Neural progenitor cell (in vitro differentiated cells): ENCODE measurements at regions not wholly inside any gene's neighbourhood (a gene's known extent, or its start where the extent isn't known, plus 50 kb on each side); places are given as distances from the start of the nearest gene placed in this dataset.
A peak's percentile ranks its signal among the peaks of the same experiment; 100 is the strongest.

ENCODE experiments used
- DNase-seq: peaks from one replicate; pipeline ENCODE4 v3.0.0-alpha.2; 2016; ENCODE audit warnings: low spot score
- H2AFZ ChIP-seq: fragments of 200-600 bp; sonication (generic); replicated peaks from 2 replicates; pipeline ENCODE4 v1.6.1; 2016; ENCODE audit warnings: antibody characterized with exemption
- H3F3A ChIP-seq: fragments of 200-600 bp; sonication (generic); 2 replicates; pipeline ENCODE4 v1.6.1; 2016; ENCODE audit warnings: antibody characterized with exemption, low read depth
- H3K27ac ChIP-seq: fragments of 200-600 bp; sonication (generic); 2 replicates; pipeline ENCODE4 v1.5.1; 2016; ENCODE audit warnings: mild to moderate bottlenecking
- H3K27me3 ChIP-seq: fragments of 200-600 bp; sonication (generic); 2 replicates; pipeline ENCODE4 v1.6.1; 2016; ENCODE audit warnings: mild to moderate bottlenecking, moderate library complexity
- H3K36me3 ChIP-seq: fragments of 200-600 bp; sonication (generic); 2 replicates; pipeline ENCODE4 v1.5.1; 2016
- H3K4me1 ChIP-seq: fragments of 200-600 bp; sonication (generic); 2 replicates; pipeline ENCODE4 v1.6.1; 2016; ENCODE audit warnings: mixed run types
- H3K4me2 ChIP-seq: fragments of 200-600 bp; sonication (generic); 2 replicates; pipeline ENCODE4 v1.6.1; 2016
- H3K4me3 ChIP-seq: fragments of 200-600 bp; sonication (generic); 2 replicates; pipeline ENCODE4 v1.5.1; 2016
- H3K79me2 ChIP-seq: fragments of 200-600 bp; sonication (generic); 2 replicates; pipeline ENCODE4 v1.6.1; 2016; ENCODE audit warnings: low read depth
- H3K9ac ChIP-seq: fragments of 200-600 bp; sonication (generic); 2 replicates; pipeline ENCODE4 v1.6.1; 2016
- H3K9me3 ChIP-seq: fragments of 200-600 bp; sonication (generic); 2 replicates; pipeline ENCODE4 v1.5.1; 2016; ENCODE audit warnings: low read depth
- H4K20me1 ChIP-seq: fragments of 200-600 bp; sonication (generic); 2 replicates; pipeline ENCODE4 v1.6.1; 2016; ENCODE audit warnings: low read depth
- H3K27ac Mint-ChIP-seq: 3 replicates; pipeline ENCODE4 v1.8.0; 2021; ENCODE audit warnings: mixed read lengths
- H3K27me3 Mint-ChIP-seq: 2 replicates; pipeline ENCODE4 v1.8.0; 2022; ENCODE audit warnings: low read depth, mild to moderate bottlenecking, inconsistent platforms, moderate library complexity, mixed read lengths; ENCODE audit not compliant: insufficient read depth
- H3K36me3 Mint-ChIP-seq: 3 replicates; pipeline ENCODE4 v1.8.0; 2021; ENCODE audit warnings: mixed read lengths
- H3K4me1 Mint-ChIP-seq: 3 replicates; pipeline ENCODE4 v1.8.0; 2021; ENCODE audit warnings: mixed read lengths
- H3K4me3 Mint-ChIP-seq: 3 replicates; pipeline ENCODE4 v1.8.0; 2021; ENCODE audit warnings: mild to moderate bottlenecking, moderate library complexity, mixed read lengths
- H3K9me3 Mint-ChIP-seq: 3 replicates; pipeline ENCODE4 v1.8.0; 2020; ENCODE audit warnings: mixed read lengths
- CTCF ChIP-seq: fragments of 200-600 bp; sonication (generic); IDR thresholded peaks from 2 replicates; pipeline ENCODE4 v1.5.1; 2017; ENCODE audit warnings: antibody characterized with exemption, mild to moderate bottlenecking
- EZH2 ChIP-seq: fragments of 200-600 bp; sonication (generic); IDR thresholded peaks from 2 replicates; pipeline ENCODE4 v1.6.1; 2017; ENCODE audit warnings: antibody characterized with exemption, mild to moderate bottlenecking, moderate library complexity
- EZH2phosphoT487 ChIP-seq: fragments of 200-600 bp; sonication (generic); IDR thresholded peaks from 2 replicates; pipeline ENCODE4 v1.6.1; 2017; ENCODE audit warnings: antibody characterized with exemption

- Mint-ChIP-seq H3K27ac (no peak overlapping the region), H3K27me3 (peaks cover 2% of the 10 kb centered on the region), H3K36me3 (no peaks in the 10 kb centered on the region), H3K4me3 (no peak overlapping the region), H3K9me3 (no peaks in the 10 kb centered on the region), H3K4me1 (no peaks in the 10 kb centered on the region)
- no peak overlapping the region for H3K9ac ChIP-seq
- no peak overlapping the region for H3K27ac ChIP-seq
- H3K27me3 ChIP-seq, result no peaks in the 10 kb centered on the region
- no peak overlapping the region for H2AFZ ChIP-seq
- no peaks in the 10 kb centered on the region for H4K20me1 ChIP-seq
- H3K4me1 ChIP-seq, result no peaks in the 10 kb centered on the region
- H3K79me2 ChIP-seq, result no peaks in the 10 kb centered on the region
- no peaks in the 10 kb centered on the region for H3K9me3 ChIP-seq
- no peak for DNase-seq
- H3F3A ChIP-seq, result no peaks in the 10 kb centered on the region
- H3K4me2 ChIP-seq, result no peak overlapping the region
- TF ChIP-seq EZH2phosphoT487 (no peak), EZH2 (no peak), CTCF (no peak)
- no peak overlapping the region for H3K4me3 ChIP-seq
- H3K36me3 ChIP-seq, result no peaks in the 10 kb centered on the region
Measured at GRCh38 chr6:135740580-135740979, 110.9 kb upstream of the PDE7B start.

- H3K4me1 Mint-ChIP-seq, result no peaks in the 10 kb centered on the region
- no peak overlapping the region for H3K27ac Mint-ChIP-seq
- no peaks in the 10 kb centered on the region for H3K79me2 ChIP-seq
- no peak overlapping the region for H3K4me2 ChIP-seq
- TF ChIP-seq EZH2phosphoT487 (no peak), CTCF (peak; percentile 33), EZH2 (no peak)
- no peak overlapping the region for H3K27ac ChIP-seq
- H3K9ac ChIP-seq, result no peak overlapping the region
- no peaks in the 10 kb centered on the region for H3K27me3 Mint-ChIP-seq
- no peaks in the 10 kb centered on the region for H3K4me1 ChIP-seq
- no peaks in the 10 kb centered on the region for H4K20me1 ChIP-seq
- no peak overlapping the region for H3K4me3 ChIP-seq
- no peak overlapping the region for H2AFZ ChIP-seq
- H3K4me3 Mint-ChIP-seq, result no peak overlapping the region
- no peaks in the 10 kb centered on the region for H3K36me3 ChIP-seq
- DNase-seq, result no peak
- H3K36me3 Mint-ChIP-seq, result no peaks in the 10 kb centered on the region
- no peaks in the 10 kb centered on the region for H3K9me3 ChIP-seq
- no peaks in the 10 kb centered on the region for H3K27me3 ChIP-seq
- H3F3A ChIP-seq, result no peaks in the 10 kb centered on the region
- no peaks in the 10 kb centered on the region for H3K9me3 Mint-ChIP-seq
Measured at GRCh38 chr6:135743476-135743875, 108.0 kb upstream of the PDE7B start.

- Mint-ChIP-seq H3K27me3 (no peaks in the 10 kb centered on the region), H3K4me1 (no peaks in the 10 kb centered on the region)
Measured at GRCh38 chr6:135748189-135748588, 103.3 kb upstream of the PDE7B start.

More at GRCh38 chr6:135748189-135748588, 103.3 kb upstream of the PDE7B start:
- H3K27me3 ChIP-seq, result no peaks in the 10 kb centered on the region
- H3F3A ChIP-seq, result no peaks in the 10 kb centered on the region
- no peaks in the 10 kb centered on the region for H3K4me1 ChIP-seq
- H4K20me1 ChIP-seq, result no peaks in the 10 kb centered on the region
- H3K9me3 Mint-ChIP-seq, result no peaks in the 10 kb centered on the region
- no peak overlapping the region for H2AFZ ChIP-seq
- no peak overlapping the region for H3K4me2 ChIP-seq
- H3K27ac Mint-ChIP-seq, result no peak overlapping the region
- TF ChIP-seq CTCF (no peak), EZH2 (no peak), EZH2phosphoT487 (no peak)
- no peak overlapping the region for H3K4me3 Mint-ChIP-seq
- H3K9me3 ChIP-seq, result no peaks in the 10 kb centered on the region
- no peaks in the 10 kb centered on the region for H3K79me2 ChIP-seq
- H3K27ac ChIP-seq, result no peak overlapping the region
- H3K9ac ChIP-seq, result no peak overlapping the region
- H3K36me3 ChIP-seq, result no peaks in the 10 kb centered on the region
- no peak overlapping the region for H3K4me3 ChIP-seq
- DNase-seq, result no peak
- H3K36me3 Mint-ChIP-seq, result no peaks in the 10 kb centered on the region
